Stomach (tissue), 8 donors: ENCODE measurements at regions not wholly inside any gene's neighbourhood (a gene's known extent, or its start where the extent isn't known, plus 50 kb on each side); places are given as distances from the start of the nearest gene placed in this dataset.

ENCODE experiments used
- DNase-seq, 2 donors: peaks; one replicate each; pipeline versions ENCODE4 v3.0.0 to v3.0.0-alpha.2; 2013 to 2019
- H3K27ac ChIP-seq, 5 donors: fragments of 200-600 bp in 4 of 5; sonication (generic) in 4 of 5; one replicate each; pipeline ENCODE4 v1.5.1; 2013 to 2019; ENCODE audit warnings: mild to moderate bottlenecking in 1 of 5, moderate library complexity in 1 of 5
- H3K27me3 ChIP-seq, 3 donors: fragments of 200-600 bp; sonication (generic); one replicate each; pipeline ENCODE4 v1.5.1; 2017 to 2019; ENCODE audit warnings: mixed run types in 1 of 3
- H3K36me3 ChIP-seq, 4 donors: fragments of 200-600 bp; sonication (generic); 1 replicate in 3 of 4; 2 replicates in 1 of 4; pipeline ENCODE4 v1.5.1; 2016 to 2019
- H3K4me1 ChIP-seq, 4 donors: fragments of 200-600 bp; sonication (generic); one replicate each; pipeline ENCODE4 v1.5.1; 2016 to 2019
- H3K4me3 ChIP-seq, 4 donors: fragments of 200-600 bp; sonication (generic) in 3 of 4; one replicate each; pipeline ENCODE4 v1.5.1; 2016 to 2019; ENCODE audit warnings: mild to moderate bottlenecking in 1 of 4
- H3K9me3 ChIP-seq, 4 donors: fragments of 200-600 bp; sonication (generic); one replicate each; pipeline ENCODE4 v1.5.1; 2016 to 2019
- CTCF ChIP-seq, 7 experiments: fragments of 450-650 bp in 4 of 7; fragments of 200-600 bp in 3 of 7; sonication (generic) in 3 of 7; IDR thresholded peaks; one replicate each; pipeline ENCODE4 v1.5.1; 2016 to 2019; ENCODE audit warnings: antibody characterized with exemption in 7 of 7, control low read depth in 2 of 7, mild to moderate bottlenecking in 1 of 7
- EP300 ChIP-seq: sonication (generic); formaldehyde crosslinking; IDR thresholded peaks from one replicate; pipeline ENCODE4 v1.6.1; 2017; ENCODE audit warnings: antibody characterized with exemption
- POLR2A ChIP-seq, 4 donors: fragments of 450-650 bp; IDR thresholded peaks; one replicate each; pipeline ENCODE4 v1.6.1; 2016; ENCODE audit warnings: antibody characterized with exemption in 4 of 4, control low read depth in 2 of 4, mild to moderate bottlenecking in 1 of 4, moderate library complexity in 1 of 4
- POLR2AphosphoS5 ChIP-seq, 3 donors: sonication (generic); formaldehyde crosslinking; IDR thresholded peaks; one replicate each; pipeline ENCODE4 v1.6.1; 2016; ENCODE audit warnings: antibody characterized with exemption in 3 of 3
- WGBS, 5 donors: extraction: QIAGEN DNeasy Blood & Tissue Kit in 3 of 5; methylation state at CpG; one replicate each; pipeline versions ENCODE4 v1.1.5 to v1.1.7; 2013 to 2018; 5-methylcytosine and 5-hydroxymethylcytosine counted together
- intact Hi-C: fragments of 100-400 bp; cut with DNase I; formaldehyde crosslinking; loops from one replicate; pipeline ENCODE4 v1.15.1; 2023; ENCODE audit warnings: low total_unique reads
- donor health status: healthy with polysubstance abuse.
- donor health status: Bipolar disorder and iron deficiency.
- donor health status: healthy.

GRCh38 chr1:57655161-57655560, 231.3 kb upstream of the DAB1 start:
- intact Hi-C loops, result no loop called here
- 55 to 93% (median 90%) methylated on average over 3 of the region's 3 CpGs for WGBS, 5 donors

DNA sequence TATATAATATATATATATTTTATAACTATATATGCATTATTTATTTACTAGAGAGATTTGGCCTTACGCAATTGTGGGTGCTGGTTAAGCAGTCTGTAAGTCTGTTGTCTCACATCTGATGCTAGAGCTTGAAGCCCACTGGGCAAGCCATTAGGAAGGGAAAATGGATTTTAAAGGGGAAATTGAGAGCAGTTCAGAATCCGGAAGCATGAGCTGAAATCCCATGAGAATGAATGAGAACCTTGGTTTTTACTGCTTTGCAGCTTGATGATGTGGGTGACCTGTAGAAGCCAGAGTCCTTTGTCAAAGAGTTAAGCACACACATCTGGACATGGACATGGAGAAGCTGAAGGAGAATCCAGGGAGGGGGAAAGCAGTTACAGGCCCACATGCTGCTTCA, 220.8 kb upstream of the DAB1 start:
- no peaks in the 10 kb centered on the region for H3K4me1 ChIP-seq
- no peaks in the 10 kb centered on the region for H3K36me3 ChIP-seq
- H3K27me3 ChIP-seq, result no peaks in the 10 kb centered on the region
- H3K9me3 ChIP-seq, result no peaks in the 10 kb centered on the region
- TF ChIP-seq CTCF (IDR thresholded peaks at IDR 0.05) (no peak), EP300 (no peak), POLR2A (IDR thresholded peaks at IDR 0.05) (no peak), POLR2AphosphoS5 (IDR thresholded peaks at IDR 0.05) (no peak)
- H3K4me3 ChIP-seq, result no peak overlapping the region
- 92 to 98% (median 96%) methylated on average over 2 of the region's 2 CpGs for WGBS, 5 donors
- no peak overlapping the region for H3K27ac ChIP-seq
- DNase-seq, result no peak
- intact Hi-C loops, result no loop called here

More at GRCh38 chr1:57655161-57655560, 231.3 kb upstream of the DAB1 start:
- Histone ChIP-seq H3K4me3 (no peak overlapping the region), H3K27me3 (no peaks in the 10 kb centered on the region), H3K27ac (no peak overlapping the region), H3K9me3 (peaks cover 0 to 6% (median 2%) of the 10 kb centered on the region in 4 donors), H3K4me1 (no peaks in the 10 kb centered on the region), H3K36me3 (no peaks in the 10 kb centered on the region)
- DNase-seq, result no peak
- no peak for TF ChIP-seq EP300
- TF ChIP-seq POLR2A (IDR thresholded peaks at IDR 0.05), result no peak
- no peak for TF ChIP-seq CTCF (IDR thresholded peaks at IDR 0.05)
- no peak for TF ChIP-seq POLR2AphosphoS5 (IDR thresholded peaks at IDR 0.05)

GRCh38 chr1:57638239-57638638, 214.4 kb upstream of the DAB1 start:
- Histone ChIP-seq H3K9me3 (no peaks in the 10 kb centered on the region), H3K4me1 (no peaks in the 10 kb centered on the region), H3K27me3 (no peaks in the 10 kb centered on the region), H3K27ac (no peak overlapping the region), H3K36me3 (no peaks in the 10 kb centered on the region), H3K4me3 (no peak overlapping the region)
- no peak for TF ChIP-seq POLR2A (IDR thresholded peaks at IDR 0.05)
- no peak for TF ChIP-seq EP300
- TF ChIP-seq POLR2AphosphoS5 (IDR thresholded peaks at IDR 0.05), result no peak
- TF ChIP-seq CTCF (IDR thresholded peaks at IDR 0.05), result no peak
- intact Hi-C loops, result no loop called here
- DNase-seq, result no peak
- 38 to 66% (median 49%) methylated on average over 1 of the region's 1 CpG for WGBS, 5 donors

DNA sequence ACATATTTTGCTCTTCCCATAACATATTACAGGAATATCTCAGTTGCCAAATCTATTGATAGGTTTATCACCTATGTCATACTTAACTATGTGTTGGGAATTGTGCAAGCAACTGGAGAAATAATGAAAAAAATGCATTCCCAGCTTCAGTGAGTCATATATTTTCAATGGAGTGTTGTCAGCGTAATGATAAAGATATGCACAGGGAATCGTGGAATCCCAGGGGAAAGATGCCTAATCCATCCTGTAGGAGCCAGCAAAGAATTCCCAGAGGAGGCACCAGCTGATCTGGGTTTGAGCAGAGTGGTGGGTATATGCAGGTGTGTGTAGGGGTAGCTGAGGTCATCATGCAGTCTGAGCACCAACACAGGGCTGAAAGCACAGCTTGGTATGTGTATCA, 213.3 kb upstream of the DAB1 start:
- H3K27me3 ChIP-seq, result no peaks in the 10 kb centered on the region
- TF ChIP-seq POLR2A (IDR thresholded peaks at IDR 0.05) (no peak), EP300 (no peak), POLR2AphosphoS5 (IDR thresholded peaks at IDR 0.05) (no peak), CTCF (IDR thresholded peaks at IDR 0.05) (no peak)
- no peak overlapping the region for H3K27ac ChIP-seq
- WGBS, 5 donors, result 32 to 84% (median 72%) methylated on average over 2 of the region's 2 CpGs
- H3K9me3 ChIP-seq, result no peaks in the 10 kb centered on the region
- no peak overlapping the region for H3K4me3 ChIP-seq
- intact Hi-C loops, result no loop called here
- H3K36me3 ChIP-seq, result no peaks in the 10 kb centered on the region
- no peak for DNase-seq
- H3K4me1 ChIP-seq, result no peaks in the 10 kb centered on the region
